NT2/D1 (cell line): ENCODE measurements at regions not wholly inside any gene's neighbourhood (a gene's known extent, or its start where the extent isn't known, plus 50 kb on each side); places are given as distances from the start of the nearest gene placed in this dataset.

Experiments used
- DNase-seq: peaks from one replicate; pipeline ENCODE4 v3.0.0-alpha.2; 2011; ENCODE audit warnings: low read depth, low spot score
- H3K27me3 ChIP-seq: 2 replicates; pipeline ENCODE4 v1.6.0; 2011; ENCODE audit warnings: mild to moderate bottlenecking; ENCODE audit not compliant: insufficient read length, insufficient read depth
- H3K36me3 ChIP-seq: 2 replicates; pipeline ENCODE4 v1.6.1; 2011; ENCODE audit warnings: mild to moderate bottlenecking, low read length, mixed read lengths; ENCODE audit not compliant: insufficient read depth, insufficient read length
- H3K4me1 ChIP-seq: 2 replicates; pipeline ENCODE4 v1.5.1; 2011; ENCODE audit not compliant: insufficient read depth, insufficient read length
- H3K4me3 ChIP-seq: 2 replicates; pipeline ENCODE4 v1.5.1; 2011; ENCODE audit warnings: low read depth; ENCODE audit not compliant: insufficient read length
- H3K9ac ChIP-seq: 2 replicates; pipeline ENCODE4 v1.6.0; 2011; ENCODE audit warnings: low read depth; ENCODE audit not compliant: insufficient read length
- H3K9me3 ChIP-seq: 2 replicates; pipeline ENCODE4 v1.5.1; 2011; ENCODE audit warnings: mild to moderate bottlenecking, low read length; ENCODE audit not compliant: insufficient read depth
- SUZ12 ChIP-seq: IDR thresholded peaks from 2 replicates; pipeline ENCODE4 v1.6.1; 2011; ENCODE audit not compliant: insufficient read length, insufficient read depth; ENCODE audit errors: extremely low read depth
- YY1 ChIP-seq: IDR thresholded peaks from 2 replicates; pipeline ENCODE4 v1.6.1; 2011; ENCODE audit not compliant: insufficient read length, insufficient read depth
- ZNF274 ChIP-seq: IDR thresholded peaks from 2 replicates; pipeline ENCODE4 v1.6.1; 2011; ENCODE audit warnings: mild to moderate bottlenecking, low read depth, low read length

- Histone ChIP-seq H3K9me3 (no peaks in the 10 kb centered on the region), H3K4me3 (no peak overlapping the region), H3K9ac (no peak overlapping the region), H3K4me1 (no peaks in the 10 kb centered on the region), H3K27me3 (no peaks in the 10 kb centered on the region), H3K36me3 (no peaks in the 10 kb centered on the region)
- no peak for TF ChIP-seq ZNF274
- TF ChIP-seq SUZ12 = no peak
- TF ChIP-seq YY1 = no peak
- no peak for DNase-seq
These were observed 287.3 kb upstream of the TSHZ2 start for GRCh38 chr20:52684905-52685304.

GRCh38 chr20:52684176-52684575, 288.0 kb upstream of the TSHZ2 start:
- no peak for DNase-seq
- no peaks in the 10 kb centered on the region for H3K36me3 ChIP-seq
- no peaks in the 10 kb centered on the region for H3K9me3 ChIP-seq
- H3K27me3 ChIP-seq = no peaks in the 10 kb centered on the region
- TF ChIP-seq ZNF274 = no peak
- no peak for TF ChIP-seq SUZ12
- no peak for TF ChIP-seq YY1
- no peaks in the 10 kb centered on the region for H3K4me1 ChIP-seq
- H3K9ac ChIP-seq = no peak overlapping the region
- no peak overlapping the region for H3K4me3 ChIP-seq

DNA sequence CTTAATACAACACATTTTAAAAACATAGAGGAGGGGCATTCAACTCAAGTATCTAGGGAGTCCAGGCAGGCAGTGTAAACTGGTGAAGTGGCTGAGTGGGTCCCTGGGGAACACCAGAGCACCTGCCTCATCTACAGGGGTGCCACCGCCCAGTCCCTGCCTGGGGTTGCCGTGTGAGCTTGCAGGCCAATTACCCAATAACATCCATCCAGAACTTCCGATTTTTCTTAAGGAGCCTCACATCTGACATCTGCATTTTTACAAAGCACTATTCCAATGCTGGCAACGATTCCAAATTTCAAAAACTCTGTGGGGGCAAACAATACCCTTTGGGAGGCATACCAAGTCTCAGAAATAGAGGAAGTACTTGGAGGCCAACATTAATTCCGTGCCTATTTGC, 288.4 kb upstream of the TSHZ2 start:
- no peak for TF ChIP-seq YY1
- TF ChIP-seq ZNF274 = no peak
- no peak for TF ChIP-seq SUZ12
- DNase-seq = no peak
- H3K9ac ChIP-seq = no peak overlapping the region
- H3K9me3 ChIP-seq = no peaks in the 10 kb centered on the region
- no peaks in the 10 kb centered on the region for H3K27me3 ChIP-seq
- H3K36me3 ChIP-seq = no peaks in the 10 kb centered on the region
- no peaks in the 10 kb centered on the region for H3K4me1 ChIP-seq
- H3K4me3 ChIP-seq = no peak overlapping the region

GRCh38 chr20:52682237-52682636, 289.9 kb upstream of the TSHZ2 start:
- Histone ChIP-seq H3K4me3 (no peak overlapping the region), H3K9ac (no peak overlapping the region), H3K36me3 (no peaks in the 10 kb centered on the region), H3K4me1 (no peaks in the 10 kb centered on the region), H3K9me3 (no peaks in the 10 kb centered on the region), H3K27me3 (no peaks in the 10 kb centered on the region)
- TF ChIP-seq ZNF274 (no peak), SUZ12 (no peak)
- DNase-seq = no peak

GRCh38 chr20:52681288-52681687, 290.9 kb upstream of the TSHZ2 start:
- no peaks in the 10 kb centered on the region for H3K36me3 ChIP-seq
- H3K4me3 ChIP-seq = no peak overlapping the region

GRCh38 chr20:52677216-52677615, 294.9 kb upstream of the TSHZ2 start:
- Histone ChIP-seq H3K4me3 (no peak overlapping the region), H3K36me3 (no peaks in the 10 kb centered on the region), H3K9ac (no peak overlapping the region), H3K9me3 (no peaks in the 10 kb centered on the region), H3K27me3 (no peaks in the 10 kb centered on the region), H3K4me1 (no peaks in the 10 kb centered on the region)
- DNase-seq = no peak
- no peak for TF ChIP-seq YY1
- no peak for TF ChIP-seq SUZ12
- TF ChIP-seq ZNF274 = no peak

More at GRCh38 chr20:52681288-52681687, 290.9 kb upstream of the TSHZ2 start:
- DNase-seq = no peak
- H3K27me3 ChIP-seq = no peaks in the 10 kb centered on the region
- no peaks in the 10 kb centered on the region for H3K4me1 ChIP-seq
- H3K9ac ChIP-seq = no peak overlapping the region
- H3K9me3 ChIP-seq = no peaks in the 10 kb centered on the region
- TF ChIP-seq ZNF274 (no peak), YY1 (no peak), SUZ12 (no peak)

- TF ChIP-seq ZNF274 (no peak), SUZ12 (no peak), YY1 (no peak)
- Histone ChIP-seq H3K4me1 (no peaks in the 10 kb centered on the region), H3K36me3 (no peaks in the 10 kb centered on the region), H3K9ac (no peak overlapping the region), H3K27me3 (no peaks in the 10 kb centered on the region), H3K9me3 (no peaks in the 10 kb centered on the region), H3K4me3 (no peak overlapping the region)
- no peak for DNase-seq
These were observed 295.7 kb upstream of the TSHZ2 start for GRCh38 chr20:52676283-52676995.

GRCh38 chr20:52675375-52675774, 296.8 kb upstream of the TSHZ2 start:
- Histone ChIP-seq H3K27me3 (no peaks in the 10 kb centered on the region), H3K36me3 (no peaks in the 10 kb centered on the region), H3K4me3 (no peak overlapping the region), H3K4me1 (no peaks in the 10 kb centered on the region), H3K9me3 (no peaks in the 10 kb centered on the region), H3K9ac (no peak overlapping the region)
- DNase-seq = no peak
- no peak for TF ChIP-seq YY1
- TF ChIP-seq SUZ12 = no peak
- no peak for TF ChIP-seq ZNF274
